ENCODE measurements at regions not wholly inside any gene's neighbourhood (a gene's known extent, or its start where the extent isn't known, plus 50 kb on each side); places are given as distances from the start of the nearest gene placed in this dataset.

- no peak for TF ChIP-seq CTCF (IDR thresholded peaks at IDR 0.05)
- no peak for TF ChIP-seq POLR2A (IDR thresholded peaks at IDR 0.05)
Observed at GRCh38 chr17:79379700-79380445, 231.0 kb downstream of the RBFOX3 start.

Data from prostate gland (tissue), 2 donors.